ENCODE measurements at regions not wholly inside any gene's neighbourhood (a gene's known extent, or its start where the extent isn't known, plus 50 kb on each side); places are given as distances from the start of the nearest gene placed in this dataset.

DNA sequence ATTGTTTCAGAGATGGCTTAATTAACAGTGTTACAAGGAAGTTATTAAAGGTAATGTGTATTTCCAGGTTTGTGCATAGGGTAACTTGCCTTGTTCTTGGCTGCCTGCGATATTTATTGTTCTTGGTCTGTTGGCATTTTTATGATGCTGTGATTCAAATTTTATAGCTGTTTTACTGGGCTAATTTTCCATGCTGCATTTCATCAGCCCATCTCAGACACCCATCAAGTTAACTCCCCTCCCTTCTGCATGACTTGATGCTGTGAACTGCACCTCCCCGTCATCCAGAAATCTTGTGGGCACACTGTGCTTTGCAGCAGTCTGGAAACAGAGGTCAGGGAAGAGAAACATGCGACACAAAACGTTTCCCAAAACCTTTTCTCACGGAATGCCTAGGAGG is 1049.2 kb downstream of the AACS start:
- TF ChIP-seq, protein P1, sequence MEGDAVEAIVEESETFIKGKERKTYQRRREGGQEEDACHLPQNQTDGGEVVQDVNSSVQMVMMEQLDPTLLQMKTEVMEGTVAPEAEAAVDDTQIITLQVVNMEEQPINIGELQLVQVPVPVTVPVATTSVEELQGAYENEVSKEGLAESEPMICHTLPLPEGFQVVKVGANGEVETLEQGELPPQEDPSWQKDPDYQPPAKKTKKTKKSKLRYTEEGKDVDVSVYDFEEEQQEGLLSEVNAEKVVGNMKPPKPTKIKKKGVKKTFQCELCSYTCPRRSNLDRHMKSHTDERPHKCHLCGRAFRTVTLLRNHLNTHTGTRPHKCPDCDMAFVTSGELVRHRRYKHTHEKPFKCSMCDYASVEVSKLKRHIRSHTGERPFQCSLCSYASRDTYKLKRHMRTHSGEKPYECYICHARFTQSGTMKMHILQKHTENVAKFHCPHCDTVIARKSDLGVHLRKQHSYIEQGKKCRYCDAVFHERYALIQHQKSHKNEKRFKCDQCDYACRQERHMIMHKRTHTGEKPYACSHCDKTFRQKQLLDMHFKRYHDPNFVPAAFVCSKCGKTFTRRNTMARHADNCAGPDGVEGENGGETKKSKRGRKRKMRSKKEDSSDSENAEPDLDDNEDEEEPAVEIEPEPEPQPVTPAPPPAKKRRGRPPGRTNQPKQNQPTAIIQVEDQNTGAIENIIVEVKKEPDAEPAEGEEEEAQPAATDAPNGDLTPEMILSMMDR (IDR thresholded peaks at IDR 0.05) = no peak
- TF ChIP-seq EZH2 (IDR thresholded peaks at IDR 0.05; ENCODE audit: borderline replicate concordance, insufficient read depth, low read depth, low read length, poor library complexity, severe bottlenecking) = no peak

Data from B cell (primary cell).